ENCODE measurements at regions not wholly inside any gene's neighbourhood (a gene's known extent, or its start where the extent isn't known, plus 50 kb on each side); places are given as distances from the start of the nearest gene placed in this dataset.

GRCh38 chr12:18145924-18146323 lies 55.9 kb upstream of the RERGL start:
- TF ChIP-seq, protein P1, sequence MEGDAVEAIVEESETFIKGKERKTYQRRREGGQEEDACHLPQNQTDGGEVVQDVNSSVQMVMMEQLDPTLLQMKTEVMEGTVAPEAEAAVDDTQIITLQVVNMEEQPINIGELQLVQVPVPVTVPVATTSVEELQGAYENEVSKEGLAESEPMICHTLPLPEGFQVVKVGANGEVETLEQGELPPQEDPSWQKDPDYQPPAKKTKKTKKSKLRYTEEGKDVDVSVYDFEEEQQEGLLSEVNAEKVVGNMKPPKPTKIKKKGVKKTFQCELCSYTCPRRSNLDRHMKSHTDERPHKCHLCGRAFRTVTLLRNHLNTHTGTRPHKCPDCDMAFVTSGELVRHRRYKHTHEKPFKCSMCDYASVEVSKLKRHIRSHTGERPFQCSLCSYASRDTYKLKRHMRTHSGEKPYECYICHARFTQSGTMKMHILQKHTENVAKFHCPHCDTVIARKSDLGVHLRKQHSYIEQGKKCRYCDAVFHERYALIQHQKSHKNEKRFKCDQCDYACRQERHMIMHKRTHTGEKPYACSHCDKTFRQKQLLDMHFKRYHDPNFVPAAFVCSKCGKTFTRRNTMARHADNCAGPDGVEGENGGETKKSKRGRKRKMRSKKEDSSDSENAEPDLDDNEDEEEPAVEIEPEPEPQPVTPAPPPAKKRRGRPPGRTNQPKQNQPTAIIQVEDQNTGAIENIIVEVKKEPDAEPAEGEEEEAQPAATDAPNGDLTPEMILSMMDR (IDR thresholded peaks at IDR 0.05; ENCODE audit: partially characterized antibody, unreplicated experiment): no peak
- Mint-ChIP-seq H3K4me3 (ENCODE audit: unreplicated experiment) (no peak overlapping the region), H3K9me3 (ENCODE audit: unreplicated experiment) (no peaks in the 10 kb centered on the region), H3K27ac (ENCODE audit: unreplicated experiment) (no peak overlapping the region), H3K36me3 (ENCODE audit: unreplicated experiment) (no peaks in the 10 kb centered on the region), H3K4me1 (ENCODE audit: low read depth, unreplicated experiment) (no peaks in the 10 kb centered on the region), H3K27me3 (ENCODE audit: unreplicated experiment) (no peaks in the 10 kb centered on the region)
- no peak for DNase-seq

DNA sequence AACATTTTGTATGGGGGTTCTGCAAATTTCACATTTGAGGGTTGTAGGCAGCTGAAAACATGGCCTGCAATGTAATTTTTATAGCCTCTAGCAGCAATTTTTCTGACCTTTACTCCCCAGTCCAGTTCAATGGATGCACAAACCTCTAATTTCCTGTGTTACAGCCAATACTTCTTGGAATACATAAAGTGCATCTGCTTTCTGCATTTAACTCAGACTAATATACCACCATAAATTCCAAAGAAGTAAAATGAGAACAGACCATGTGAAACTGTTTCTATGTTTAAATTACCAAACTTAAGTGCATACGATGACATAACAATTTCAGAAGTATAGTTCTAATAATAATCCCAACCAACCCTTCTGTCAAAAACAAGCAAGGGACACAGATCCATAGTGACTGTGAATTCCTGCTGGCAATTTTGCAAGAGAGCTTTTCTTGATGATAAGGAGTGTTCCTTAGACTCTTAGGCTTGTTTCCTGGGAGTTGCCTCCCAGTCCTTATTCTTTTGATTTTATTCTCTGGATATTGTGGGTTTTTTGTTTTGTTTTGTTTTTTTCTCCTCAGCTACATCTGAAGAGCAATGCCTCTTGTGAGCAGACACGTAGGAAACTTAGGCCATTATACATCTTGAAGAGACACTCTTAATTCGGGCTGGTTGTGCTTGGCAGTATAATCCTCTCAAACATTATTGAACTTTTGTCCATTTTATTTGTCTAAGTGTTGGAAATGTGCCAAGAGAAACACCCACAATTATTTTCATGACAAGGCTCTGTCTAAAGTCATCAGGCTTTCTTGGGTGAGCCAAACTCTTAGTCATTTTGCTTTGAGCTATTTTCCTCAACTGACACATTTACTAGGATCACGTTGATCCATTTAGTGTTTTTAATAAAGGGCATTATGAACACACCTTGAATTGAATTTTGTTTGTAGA lies 51.3 kb upstream of the RERGL start:
- no peaks in the 10 kb centered on the region for H3K9me3 Mint-ChIP-seq (ENCODE audit: unreplicated experiment)
- no peak for DNase-seq
- no peaks in the 10 kb centered on the region for H3K36me3 Mint-ChIP-seq (ENCODE audit: unreplicated experiment)
- TF ChIP-seq, protein P1 (IDR thresholded peaks at IDR 0.05; ENCODE audit: partially characterized antibody, unreplicated experiment): no peak
- H3K4me1 Mint-ChIP-seq (ENCODE audit: low read depth, unreplicated experiment): no peaks in the 10 kb centered on the region
- H3K27me3 Mint-ChIP-seq (ENCODE audit: unreplicated experiment): no peaks in the 10 kb centered on the region
- no peak overlapping the region for H3K27ac Mint-ChIP-seq (ENCODE audit: unreplicated experiment)
- H3K4me3 Mint-ChIP-seq (ENCODE audit: unreplicated experiment): no peak overlapping the region

DNA sequence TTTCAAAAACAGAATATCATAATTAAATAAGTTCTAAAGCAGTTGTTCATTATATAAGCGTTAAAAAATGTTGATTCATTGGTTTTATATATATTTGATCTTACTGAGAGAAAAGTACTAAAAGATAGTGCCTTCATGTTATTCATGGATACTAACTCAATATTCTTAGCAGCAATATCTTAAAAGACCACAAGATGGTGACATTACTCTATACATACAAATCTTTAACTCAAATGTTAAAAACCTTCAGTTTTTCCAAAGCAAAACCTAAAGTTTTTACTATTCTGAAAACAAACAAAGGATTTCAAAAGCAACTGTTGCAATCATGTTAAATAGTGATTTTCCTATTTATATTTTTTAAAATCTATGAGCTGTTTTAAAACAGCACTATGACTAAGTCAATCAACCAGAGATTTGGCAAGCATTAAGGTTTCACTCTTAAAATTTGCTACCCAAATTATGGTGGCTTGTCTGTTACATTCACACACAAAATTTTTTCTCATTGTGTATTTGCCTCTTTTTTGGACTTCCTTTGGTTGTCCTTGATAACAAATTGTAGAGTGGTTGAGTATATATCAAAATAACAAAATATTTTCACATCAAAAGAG lies 50.1 kb upstream of the RERGL start:
- Mint-ChIP-seq H3K36me3 (ENCODE audit: unreplicated experiment) (no peaks in the 10 kb centered on the region), H3K27ac (ENCODE audit: unreplicated experiment) (no peak overlapping the region), H3K9me3 (ENCODE audit: unreplicated experiment) (no peaks in the 10 kb centered on the region), H3K4me3 (ENCODE audit: unreplicated experiment) (no peak overlapping the region), H3K27me3 (ENCODE audit: unreplicated experiment) (no peaks in the 10 kb centered on the region), H3K4me1 (ENCODE audit: low read depth, unreplicated experiment) (no peaks in the 10 kb centered on the region)
- no peak for DNase-seq
- TF ChIP-seq, protein P1 (IDR thresholded peaks at IDR 0.05; ENCODE audit: partially characterized antibody, unreplicated experiment): peak; percentile 78

All from glutamatergic neuron (in vitro differentiated cells).